Activated B cell treated with CpG ODN at 0.5 μM for 24 hours (primary cell): ENCODE measurements at regions not wholly inside any gene's neighbourhood (a gene's known extent, or its start where the extent isn't known, plus 50 kb on each side); places are given as distances from the start of the nearest gene placed in this dataset.

Experiments
- ATAC-seq: fragments of 200-7000 bp; cut with Tn5 transposase; one replicate; pipeline ENCODE4 v1.10.0; 2021; ENCODE audit warnings: low read depth, mild to moderate bottlenecking, moderate library complexity
- CTCF ChIA-PET: fragments of 350-600 bp; sonication (Branson Sonifier 250); formaldehyde crosslinking; loops from one replicate; lab custom pipeline; 2021; ENCODE audit warnings: antibody characterized with exemption; lab: Charles Lee
- POLR2A ChIA-PET: fragments of 350-600 bp; sonication (Branson Sonifier 250); formaldehyde crosslinking; loops from one replicate; lab custom pipeline; 2021; ENCODE audit warnings: antibody characterized with exemption; lab: Charles Lee
- DNase-seq: peaks from one replicate; pipeline ENCODE4 v3.0.0; 2022
- H3K27ac Mint-ChIP-seq: one replicate; pipeline ENCODE4 v1.8.0; 2020; ENCODE audit warnings: mixed read lengths
- H3K27me3 Mint-ChIP-seq: one replicate; pipeline ENCODE4 v1.8.0; 2021; ENCODE audit warnings: mixed read lengths
- H3K36me3 Mint-ChIP-seq: one replicate; pipeline ENCODE4 v1.8.0; 2021; ENCODE audit warnings: low read depth, mixed read lengths
- H3K4me1 Mint-ChIP-seq: one replicate; pipeline ENCODE4 v1.8.0; 2021; ENCODE audit warnings: mixed read lengths
- H3K4me3 Mint-ChIP-seq: one replicate; pipeline ENCODE4 v1.8.0; 2020; ENCODE audit warnings: mild to moderate bottlenecking, mixed read lengths
- H3K9me3 Mint-ChIP-seq: one replicate; pipeline ENCODE4 v1.8.0; 2020; ENCODE audit warnings: mixed read lengths
- intact Hi-C: fragments of 100-400 bp; cut with micrococcal nuclease; formaldehyde crosslinking; loops from one replicate; pipeline ENCODE4 v1.15.1; 2024
- TF ChIP-seq, protein P1 (sequence below): fragments of 200-600 bp; IDR thresholded peaks from one replicate; pipeline ENCODE4 v1.8.0; 2022; ENCODE audit warnings: antibody characterized with exemption, mild to moderate bottlenecking

DNA sequence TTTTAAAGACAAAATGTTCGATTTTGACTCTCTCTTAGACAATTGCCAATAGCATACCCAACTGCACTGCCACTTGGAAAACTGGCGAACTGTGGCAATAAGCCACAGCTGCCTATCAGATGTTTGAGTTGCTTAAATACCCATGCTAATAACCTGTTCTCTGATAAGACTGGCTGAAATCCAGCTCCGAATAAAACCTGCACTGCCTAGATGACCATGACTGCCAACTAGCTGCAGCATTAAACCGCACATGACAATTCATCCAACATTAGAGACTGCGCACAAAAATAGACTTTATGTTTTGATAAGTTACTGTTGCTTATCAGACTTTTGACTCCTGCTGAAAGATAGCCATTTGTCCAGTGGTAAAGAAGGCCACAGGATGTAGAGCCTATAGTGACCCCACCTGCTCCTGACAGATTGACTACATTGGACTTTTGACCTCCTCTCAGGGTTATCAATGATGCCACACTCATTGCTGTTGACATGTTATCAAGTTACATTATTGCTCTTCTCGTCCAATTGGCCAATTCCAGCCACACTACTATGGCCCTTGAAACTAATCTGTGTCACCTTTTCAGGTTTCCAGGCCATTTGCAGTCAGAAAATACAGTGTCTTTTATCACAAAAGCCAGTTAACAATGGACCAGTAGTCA lies 299.0 kb downstream of the HGF start:
- POLR2A ChIA-PET: no interaction called here
- Mint-ChIP-seq H3K4me1 (no peaks in the 10 kb centered on the region), H3K27me3 (no peaks in the 10 kb centered on the region), H3K36me3 (no peaks in the 10 kb centered on the region), H3K27ac (no peak overlapping the region), H3K4me3 (no peak overlapping the region), H3K9me3 (no peaks in the 10 kb centered on the region)
- no peak for DNase-seq
- intact Hi-C loops: no loop called here
- CTCF ChIA-PET: no interaction called here
- TF ChIP-seq, protein P1, sequence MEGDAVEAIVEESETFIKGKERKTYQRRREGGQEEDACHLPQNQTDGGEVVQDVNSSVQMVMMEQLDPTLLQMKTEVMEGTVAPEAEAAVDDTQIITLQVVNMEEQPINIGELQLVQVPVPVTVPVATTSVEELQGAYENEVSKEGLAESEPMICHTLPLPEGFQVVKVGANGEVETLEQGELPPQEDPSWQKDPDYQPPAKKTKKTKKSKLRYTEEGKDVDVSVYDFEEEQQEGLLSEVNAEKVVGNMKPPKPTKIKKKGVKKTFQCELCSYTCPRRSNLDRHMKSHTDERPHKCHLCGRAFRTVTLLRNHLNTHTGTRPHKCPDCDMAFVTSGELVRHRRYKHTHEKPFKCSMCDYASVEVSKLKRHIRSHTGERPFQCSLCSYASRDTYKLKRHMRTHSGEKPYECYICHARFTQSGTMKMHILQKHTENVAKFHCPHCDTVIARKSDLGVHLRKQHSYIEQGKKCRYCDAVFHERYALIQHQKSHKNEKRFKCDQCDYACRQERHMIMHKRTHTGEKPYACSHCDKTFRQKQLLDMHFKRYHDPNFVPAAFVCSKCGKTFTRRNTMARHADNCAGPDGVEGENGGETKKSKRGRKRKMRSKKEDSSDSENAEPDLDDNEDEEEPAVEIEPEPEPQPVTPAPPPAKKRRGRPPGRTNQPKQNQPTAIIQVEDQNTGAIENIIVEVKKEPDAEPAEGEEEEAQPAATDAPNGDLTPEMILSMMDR: no peak
- ATAC-seq: no peak

DNA sequence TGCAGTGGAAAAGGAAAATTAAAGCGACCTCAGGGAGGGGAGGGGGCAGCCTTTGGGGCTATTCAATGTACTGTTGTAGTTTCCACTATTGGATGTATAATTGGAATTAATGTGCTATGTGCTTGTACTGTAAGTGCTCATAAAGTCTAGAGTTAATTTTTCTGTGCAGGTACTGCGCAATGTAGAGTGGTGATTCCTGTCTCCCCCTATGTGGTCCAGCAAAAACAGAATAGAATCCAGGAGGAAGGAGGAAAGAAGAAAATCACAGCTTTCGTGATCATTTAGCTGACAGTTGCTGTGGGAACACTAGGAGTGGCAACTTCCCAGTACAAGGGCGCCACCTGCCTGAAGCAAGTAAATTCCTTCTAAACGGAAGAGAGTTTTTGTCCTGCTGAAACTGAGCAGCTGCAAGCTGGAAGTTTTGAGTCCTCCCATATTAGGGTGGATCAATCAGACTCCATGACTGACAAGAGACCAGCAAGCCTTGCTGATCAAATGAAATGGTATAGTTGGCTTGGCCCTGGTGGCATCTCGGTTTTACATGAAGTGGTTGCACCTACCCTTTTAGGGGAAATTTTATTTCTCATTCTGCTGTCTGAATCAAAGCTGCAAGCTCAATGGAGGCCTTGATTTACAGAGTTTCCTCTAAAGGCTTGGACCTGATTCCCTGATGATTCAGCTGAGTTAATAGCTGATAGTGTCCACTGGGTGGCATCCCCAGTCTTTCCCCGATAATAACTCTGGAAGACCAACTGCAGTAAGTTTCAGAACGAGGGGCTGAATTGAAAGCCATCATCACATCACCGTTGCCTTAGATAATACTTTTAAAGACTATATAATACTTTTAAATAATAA lies 299.8 kb downstream of the HGF start:
- no peaks in the 10 kb centered on the region for H3K9me3 Mint-ChIP-seq
- H3K36me3 Mint-ChIP-seq: no peaks in the 10 kb centered on the region
- ATAC-seq: no peak
- no peak for DNase-seq
- no peak overlapping the region for H3K4me3 Mint-ChIP-seq
- POLR2A ChIA-PET: no interaction called here
- intact Hi-C loops: no loop called here
- H3K27ac Mint-ChIP-seq: no peak overlapping the region
- TF ChIP-seq, protein P1: no peak
- H3K27me3 Mint-ChIP-seq: no peaks in the 10 kb centered on the region
- H3K4me1 Mint-ChIP-seq: no peaks in the 10 kb centered on the region
- CTCF ChIA-PET: no interaction called here

DNA sequence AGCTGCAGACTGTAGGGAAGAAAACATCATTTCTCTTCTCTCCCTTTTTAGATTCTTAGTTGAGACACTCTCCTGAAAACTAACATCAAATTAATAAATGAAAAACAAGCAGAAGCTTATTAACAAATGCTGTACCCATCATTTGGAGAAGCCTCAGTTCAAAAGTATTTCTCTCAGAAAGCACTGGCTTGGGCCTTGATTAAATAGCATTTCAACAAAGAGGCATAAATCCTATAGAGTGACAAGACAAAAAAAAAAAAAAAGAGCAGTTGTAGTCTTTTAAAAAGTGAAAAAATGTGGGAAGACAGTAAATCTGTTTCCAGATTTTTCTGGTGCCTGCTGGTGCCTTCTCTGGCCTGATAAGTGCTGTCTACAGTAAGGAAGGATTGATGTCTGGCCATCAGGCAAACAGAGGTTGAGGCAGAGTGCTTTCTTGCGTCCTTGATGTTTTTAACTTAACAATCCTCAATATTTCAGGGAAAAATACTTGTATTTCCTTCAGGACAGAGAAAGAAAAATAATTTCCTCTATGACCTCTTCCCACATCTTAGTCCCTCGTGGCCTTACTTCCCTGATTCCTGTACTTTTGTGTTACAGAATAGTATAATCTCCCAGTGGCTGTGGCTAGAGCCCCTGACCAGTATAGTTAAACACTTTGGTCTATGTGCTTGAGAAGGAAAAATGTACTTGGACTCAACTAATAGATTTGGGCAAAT lies 300.5 kb downstream of the HGF start:
- no peak overlapping the region for H3K4me3 Mint-ChIP-seq
- intact Hi-C loops: no loop called here
- no peaks in the 10 kb centered on the region for H3K36me3 Mint-ChIP-seq
- TF ChIP-seq, protein P1: no peak
- H3K27ac Mint-ChIP-seq: no peak overlapping the region
- no peak for DNase-seq
- ATAC-seq: no peak
- POLR2A ChIA-PET: no interaction called here
- no peaks in the 10 kb centered on the region for H3K4me1 Mint-ChIP-seq
- H3K9me3 Mint-ChIP-seq: no peaks in the 10 kb centered on the region
- CTCF ChIA-PET: interaction anchor here (1.6 kb wide), 1 partner anchor 15 kb away, joined by 3 read pairs; no protein-coding TSS in a partner anchor
- H3K27me3 Mint-ChIP-seq: no peaks in the 10 kb centered on the region

DNA sequence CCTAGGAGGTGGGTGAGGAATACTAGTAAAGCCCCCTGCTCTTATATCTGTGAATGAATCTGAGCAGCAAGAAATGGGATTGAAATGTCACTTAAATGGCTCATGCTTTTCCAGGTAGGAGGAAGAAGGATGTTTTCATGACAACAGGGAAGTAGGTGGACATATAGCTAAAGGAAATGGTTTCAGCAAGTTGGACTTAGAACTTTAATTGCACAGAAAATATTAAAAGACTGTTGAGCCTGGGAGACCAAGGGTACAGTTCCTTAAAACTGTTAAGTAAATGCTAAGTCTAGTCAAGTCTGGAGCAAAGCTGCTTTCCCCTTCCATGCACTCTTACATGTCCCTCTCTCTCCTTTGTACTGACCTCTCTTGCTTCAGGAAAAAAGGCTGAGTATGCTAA lies 301.3 kb downstream of the HGF start:
- ChIA-PET CTCF (interaction anchor here (1.6 kb wide), 1 partner anchor 15 kb away, joined by 3 read pairs; no protein-coding TSS in a partner anchor), POLR2A (no interaction called here)
- H3K36me3 Mint-ChIP-seq: no peaks in the 10 kb centered on the region
- TF ChIP-seq, protein P1: no peak
- no peak overlapping the region for H3K27ac Mint-ChIP-seq
- H3K9me3 Mint-ChIP-seq: no peaks in the 10 kb centered on the region
- no peak overlapping the region for H3K4me3 Mint-ChIP-seq
- H3K27me3 Mint-ChIP-seq: no peaks in the 10 kb centered on the region
- intact Hi-C loops: no loop called here
- no peaks in the 10 kb centered on the region for H3K4me1 Mint-ChIP-seq
- DNase-seq: no peak
- ATAC-seq: no peak

DNA sequence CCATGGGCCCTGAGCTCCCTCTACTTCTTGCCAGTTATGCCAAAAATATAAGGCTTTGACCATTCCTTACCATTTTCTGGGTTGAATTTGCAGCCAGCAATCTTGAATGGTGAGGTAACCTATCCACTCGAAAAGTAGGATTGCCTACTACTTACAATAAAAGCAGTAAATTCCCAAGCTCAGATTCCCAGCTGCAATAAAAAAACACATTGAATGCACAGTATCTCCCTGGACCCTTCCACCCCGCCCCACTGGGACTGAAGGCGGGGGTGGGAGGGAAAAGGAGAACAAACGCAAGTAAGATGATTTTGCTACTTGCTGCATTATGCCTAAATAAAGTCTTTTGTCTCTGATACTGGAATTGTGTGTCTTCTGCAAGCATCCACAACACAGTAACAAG lies 301.9 kb downstream of the HGF start:
- no peaks in the 10 kb centered on the region for H3K27me3 Mint-ChIP-seq
- TF ChIP-seq, protein P1: no peak
- CTCF ChIA-PET: interaction anchor here (1.6 kb wide), 1 partner anchor 16 kb away, joined by 3 read pairs; no protein-coding TSS in a partner anchor
- POLR2A ChIA-PET: no interaction called here
- H3K9me3 Mint-ChIP-seq: no peaks in the 10 kb centered on the region
- no peak for ATAC-seq
- H3K4me3 Mint-ChIP-seq: no peak overlapping the region
- H3K4me1 Mint-ChIP-seq: no peaks in the 10 kb centered on the region
- intact Hi-C loops: no loop called here
- no peak overlapping the region for H3K27ac Mint-ChIP-seq
- no peaks in the 10 kb centered on the region for H3K36me3 Mint-ChIP-seq
- no peak for DNase-seq
